PC-3 (cell line): ENCODE measurements at regions not wholly inside any gene's neighbourhood (a gene's known extent, or its start where the extent isn't known, plus 50 kb on each side); places are given as distances from the start of the nearest gene placed in this dataset.

ENCODE experiments used
- EZH2 ChIP-seq: fragments of 300-600 bp; sonication (generic); IDR thresholded peaks from one replicate; pipeline ENCODE4 v1.6.1; 2017; ENCODE audit warnings: antibody characterized with exemption, mild to moderate bottlenecking, low read length; ENCODE audit not compliant: unreplicated experiment
- TF ChIP-seq, protein P1 (sequence below): fragments of 300-600 bp; sonication (generic); conservative IDR thresholded peaks from 2 replicates; pipeline ENCODE4 v1.5.1; 2017; ENCODE audit warnings: antibody characterized with exemption, low read depth, mild to moderate bottlenecking, low read length

DNA sequence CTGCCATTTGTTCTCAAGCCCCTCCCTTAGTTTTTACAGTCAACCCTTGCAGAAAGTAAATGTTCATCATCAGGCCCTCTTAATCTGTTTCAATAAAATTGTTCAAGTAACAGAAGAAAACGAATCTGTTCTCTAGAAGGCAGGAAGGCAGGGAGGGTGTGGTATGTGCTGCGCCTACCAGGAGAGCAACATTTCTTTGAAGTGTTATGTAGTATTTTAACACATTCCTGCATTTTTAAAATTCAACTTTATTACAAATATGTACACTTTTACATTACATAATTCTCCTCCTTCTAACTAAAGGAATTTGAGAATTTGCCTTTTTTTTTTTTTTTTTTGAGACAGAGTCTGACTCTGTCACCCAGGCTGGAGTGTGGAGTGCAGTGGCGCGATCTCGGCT lies 657.8 kb downstream of the MCTP2 start:
- TF ChIP-seq, protein P1, sequence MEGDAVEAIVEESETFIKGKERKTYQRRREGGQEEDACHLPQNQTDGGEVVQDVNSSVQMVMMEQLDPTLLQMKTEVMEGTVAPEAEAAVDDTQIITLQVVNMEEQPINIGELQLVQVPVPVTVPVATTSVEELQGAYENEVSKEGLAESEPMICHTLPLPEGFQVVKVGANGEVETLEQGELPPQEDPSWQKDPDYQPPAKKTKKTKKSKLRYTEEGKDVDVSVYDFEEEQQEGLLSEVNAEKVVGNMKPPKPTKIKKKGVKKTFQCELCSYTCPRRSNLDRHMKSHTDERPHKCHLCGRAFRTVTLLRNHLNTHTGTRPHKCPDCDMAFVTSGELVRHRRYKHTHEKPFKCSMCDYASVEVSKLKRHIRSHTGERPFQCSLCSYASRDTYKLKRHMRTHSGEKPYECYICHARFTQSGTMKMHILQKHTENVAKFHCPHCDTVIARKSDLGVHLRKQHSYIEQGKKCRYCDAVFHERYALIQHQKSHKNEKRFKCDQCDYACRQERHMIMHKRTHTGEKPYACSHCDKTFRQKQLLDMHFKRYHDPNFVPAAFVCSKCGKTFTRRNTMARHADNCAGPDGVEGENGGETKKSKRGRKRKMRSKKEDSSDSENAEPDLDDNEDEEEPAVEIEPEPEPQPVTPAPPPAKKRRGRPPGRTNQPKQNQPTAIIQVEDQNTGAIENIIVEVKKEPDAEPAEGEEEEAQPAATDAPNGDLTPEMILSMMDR: no peak
- TF ChIP-seq EZH2: no peak
